ENCODE measurements at regions not wholly inside any gene's neighbourhood (a gene's known extent, or its start where the extent isn't known, plus 50 kb on each side); places are given as distances from the start of the nearest gene placed in this dataset.

- DNase-seq (ENCODE audit: low read depth) = no peak
- H3K4me3 ChIP-seq (ENCODE audit: low read depth, low read length) = no peak overlapping the region
- TF ChIP-seq, protein P1, sequence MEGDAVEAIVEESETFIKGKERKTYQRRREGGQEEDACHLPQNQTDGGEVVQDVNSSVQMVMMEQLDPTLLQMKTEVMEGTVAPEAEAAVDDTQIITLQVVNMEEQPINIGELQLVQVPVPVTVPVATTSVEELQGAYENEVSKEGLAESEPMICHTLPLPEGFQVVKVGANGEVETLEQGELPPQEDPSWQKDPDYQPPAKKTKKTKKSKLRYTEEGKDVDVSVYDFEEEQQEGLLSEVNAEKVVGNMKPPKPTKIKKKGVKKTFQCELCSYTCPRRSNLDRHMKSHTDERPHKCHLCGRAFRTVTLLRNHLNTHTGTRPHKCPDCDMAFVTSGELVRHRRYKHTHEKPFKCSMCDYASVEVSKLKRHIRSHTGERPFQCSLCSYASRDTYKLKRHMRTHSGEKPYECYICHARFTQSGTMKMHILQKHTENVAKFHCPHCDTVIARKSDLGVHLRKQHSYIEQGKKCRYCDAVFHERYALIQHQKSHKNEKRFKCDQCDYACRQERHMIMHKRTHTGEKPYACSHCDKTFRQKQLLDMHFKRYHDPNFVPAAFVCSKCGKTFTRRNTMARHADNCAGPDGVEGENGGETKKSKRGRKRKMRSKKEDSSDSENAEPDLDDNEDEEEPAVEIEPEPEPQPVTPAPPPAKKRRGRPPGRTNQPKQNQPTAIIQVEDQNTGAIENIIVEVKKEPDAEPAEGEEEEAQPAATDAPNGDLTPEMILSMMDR (conservative IDR thresholded peaks at IDR 0.05; ENCODE audit: low read depth, low read length) = no peak
Measured at GRCh38 chrY:7938982-7939718, 1027.6 kb upstream of the AMELY start.

GRCh38 chrY:7936831-7937230, 1025.3 kb upstream of the AMELY start:
- DNase-seq (ENCODE audit: low read depth) = no peak
- H3K4me3 ChIP-seq (ENCODE audit: low read depth, low read length) = no peak overlapping the region
- TF ChIP-seq, protein P1 (conservative IDR thresholded peaks at IDR 0.05; ENCODE audit: low read depth, low read length) = no peak

GRCh38 chrY:7936046-7936445, 1024.5 kb upstream of the AMELY start:
- TF ChIP-seq, protein P1 (conservative IDR thresholded peaks at IDR 0.05; ENCODE audit: low read depth, low read length) = no peak
- DNase-seq (ENCODE audit: low read depth) = peak; percentile 15
- H3K4me3 ChIP-seq (ENCODE audit: low read depth, low read length) = no peak overlapping the region

GRCh38 chrY:7935606-7936005, 1024.1 kb upstream of the AMELY start:
- H3K4me3 ChIP-seq (ENCODE audit: low read depth, low read length) = no peak overlapping the region
- DNase-seq (ENCODE audit: low read depth) = no peak
- TF ChIP-seq, protein P1 (conservative IDR thresholded peaks at IDR 0.05; ENCODE audit: low read depth, low read length) = no peak

- TF ChIP-seq, protein P1 (conservative IDR thresholded peaks at IDR 0.05; ENCODE audit: low read depth, low read length) = no peak
- no peak for DNase-seq (ENCODE audit: low read depth)
- no peak overlapping the region for H3K4me3 ChIP-seq (ENCODE audit: low read depth, low read length)
Measured at GRCh38 chrY:7932424-7932823, 1020.9 kb upstream of the AMELY start.

GRCh38 chrY:7929866-7930265, 1018.3 kb upstream of the AMELY start:
- no peak overlapping the region for H3K4me3 ChIP-seq (ENCODE audit: low read depth, low read length)
- TF ChIP-seq, protein P1 (conservative IDR thresholded peaks at IDR 0.05; ENCODE audit: low read depth, low read length) = no peak
- DNase-seq (ENCODE audit: low read depth) = peak; percentile 3

DNA sequence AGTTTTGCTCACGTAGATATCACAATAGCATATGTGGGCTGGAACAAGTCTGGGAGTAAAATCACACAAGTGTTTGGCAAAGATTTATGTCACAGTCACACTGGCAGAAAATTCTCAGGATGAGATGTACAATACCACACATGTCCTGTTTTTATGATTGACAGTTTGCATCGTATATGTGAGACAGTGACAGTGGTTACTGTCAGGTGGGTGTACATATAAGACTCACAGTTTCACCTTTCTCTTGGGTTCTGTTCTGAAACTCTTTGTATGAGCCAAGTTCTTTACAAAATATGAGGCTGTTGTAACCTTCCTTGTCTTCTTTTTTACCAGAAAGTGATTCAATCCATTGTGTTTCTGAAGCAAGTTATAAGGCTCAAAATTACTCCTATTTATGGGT, 1012.5 kb upstream of the AMELY start:
- TF ChIP-seq, protein P1 (conservative IDR thresholded peaks at IDR 0.05; ENCODE audit: low read depth, low read length) = no peak

More for the DNA sequence above, 1012.5 kb upstream of the AMELY start:
- no peak overlapping the region for H3K4me3 ChIP-seq (ENCODE audit: low read depth, low read length)
- no peak for DNase-seq (ENCODE audit: low read depth)
